Heart right ventricle (tissue), 16 donors: ENCODE measurements at regions not wholly inside any gene's neighbourhood (a gene's known extent, or its start where the extent isn't known, plus 50 kb on each side); places are given as distances from the start of the nearest gene placed in this dataset.

Experiments used
- ATAC-seq, 8 donors: fragments of 200-7000 bp; cut with Tn5 transposase; one replicate each; pipeline ENCODE4 v1.9.1; 2020; ENCODE audit warnings: mild to moderate bottlenecking in 8 of 8, moderate library complexity in 8 of 8, moderate number of reproducible peaks in 1 of 8
- DNase-seq, 2 donors: peaks; one replicate each; pipeline ENCODE4 v3.0.0-alpha.2; 2020
- H3K27ac ChIP-seq, 10 donors: fragments of 200-600 bp; sonication (generic) in 2 of 10; one replicate each; pipeline versions ENCODE4 v1.5.0 to v1.8.0; 2020 to 2022; ENCODE audit warnings: mild to moderate bottlenecking in 3 of 10
- H3K27me3 ChIP-seq, 7 donors: fragments of 200-600 bp; one replicate each; pipeline ENCODE4 v1.8.0; 2021 to 2022; ENCODE audit warnings: mild to moderate bottlenecking in 2 of 7
- H3K36me3 ChIP-seq, 9 donors: fragments of 200-600 bp; sonication (generic) in 1 of 9; one replicate each; pipeline versions ENCODE4 v1.5.0 to v1.8.0; 2020 to 2022; ENCODE audit warnings: mild to moderate bottlenecking in 2 of 9
- H3K4me1 ChIP-seq, 9 donors: fragments of 200-600 bp; sonication (generic) in 1 of 9; one replicate each; pipeline versions ENCODE4 v1.5.0 to v1.8.0; 2020 to 2022; ENCODE audit warnings: mild to moderate bottlenecking in 4 of 9
- H3K4me3 ChIP-seq, 10 donors: fragments of 200-600 bp; sonication (generic) in 2 of 10; one replicate each; pipeline versions ENCODE4 v1.5.0 to v1.8.0; 2020 to 2022; ENCODE audit warnings: mild to moderate bottlenecking in 7 of 10, moderate library complexity in 2 of 10
- H3K9me3 ChIP-seq, 11 donors: fragments of 200-600 bp in 10 of 11; sonication (generic) in 2 of 11; one replicate each; pipeline versions ENCODE4 v1.5.0 to v1.8.0; 2013 to 2022; ENCODE audit warnings: mild to moderate bottlenecking in 2 of 11, control low read depth in 1 of 11, moderate library complexity in 1 of 11
- WGBS, 2 donors: extraction: QIAGEN DNeasy Blood & Tissue Kit; methylation state at CpG; one replicate each; pipeline ENCODE4 v1.1.7; 2013; ENCODE audit warnings: inconsistent platforms in 1 of 2; 5-methylcytosine and 5-hydroxymethylcytosine counted together
- intact Hi-C, 10 donors: fragments of 100-400 bp; cut with DNase I; formaldehyde crosslinking; loops; one replicate each; pipeline versions ENCODE4 v1.11.1 to v1.14.2; 2022
- TF ChIP-seq, protein P1 (sequence below), 9 donors: fragments of 200-600 bp; sonication (generic) in 2 of 9; IDR thresholded peaks; one replicate each; pipeline versions ENCODE4 v1.5.0 to v1.8.0; 2021 to 2022; ENCODE audit warnings: antibody characterized with exemption in 9 of 9, mild to moderate bottlenecking in 5 of 9, moderate library complexity in 1 of 9
- donor health status: Arrhythmogenic right ventricular cardiomyopathy.
- donor health status: ischemic (EF 13 %, LVEDD 7.1; RV severe dilation, severe dysfunction).
- donor health status: healthy with polysubstance abuse.
- donor health status: DM: no; HTN: yes; CAD: no.
- donor health status: DM: no; HTN: no; CAD: no.
- donor health status: ischemic (EF 25% LVEDD 6.9; RV normal size, moderate dysfunction).
- donor health status: ischemic (EF 25% LVEDD 5.7; RV mildly dilated, moderate dysfunction).
- donor health status: healthy.
- donor health status: DM: yes; HTN: yes; CAD: no.
- donor health status: Ischemic cardiomyopathy.
- donor health status: ischemic (EF 35%, LVEDD 5.7; RV mildly dilated, moderate dysfunction).
- donor health status: nonischemic (EF 11% LVEDD 7.7; RV severe dilation, severe dysfunction).
- donor health status: DM: yes; HTN: yes; CAD: no.
- donor health status: PGD.
- donor health status: ischemic (EF 29% LVEDD 5.4; RV normal size, mild dysfunction).
- donor health status: nonischemic (EF 23%, LVEDD 6.1; RV moderate dilation, normal function).

GRCh38 chr10:113236998-113237397 is 287.0 kb downstream of the TCF7L2 start:
- TF ChIP-seq, protein P1, sequence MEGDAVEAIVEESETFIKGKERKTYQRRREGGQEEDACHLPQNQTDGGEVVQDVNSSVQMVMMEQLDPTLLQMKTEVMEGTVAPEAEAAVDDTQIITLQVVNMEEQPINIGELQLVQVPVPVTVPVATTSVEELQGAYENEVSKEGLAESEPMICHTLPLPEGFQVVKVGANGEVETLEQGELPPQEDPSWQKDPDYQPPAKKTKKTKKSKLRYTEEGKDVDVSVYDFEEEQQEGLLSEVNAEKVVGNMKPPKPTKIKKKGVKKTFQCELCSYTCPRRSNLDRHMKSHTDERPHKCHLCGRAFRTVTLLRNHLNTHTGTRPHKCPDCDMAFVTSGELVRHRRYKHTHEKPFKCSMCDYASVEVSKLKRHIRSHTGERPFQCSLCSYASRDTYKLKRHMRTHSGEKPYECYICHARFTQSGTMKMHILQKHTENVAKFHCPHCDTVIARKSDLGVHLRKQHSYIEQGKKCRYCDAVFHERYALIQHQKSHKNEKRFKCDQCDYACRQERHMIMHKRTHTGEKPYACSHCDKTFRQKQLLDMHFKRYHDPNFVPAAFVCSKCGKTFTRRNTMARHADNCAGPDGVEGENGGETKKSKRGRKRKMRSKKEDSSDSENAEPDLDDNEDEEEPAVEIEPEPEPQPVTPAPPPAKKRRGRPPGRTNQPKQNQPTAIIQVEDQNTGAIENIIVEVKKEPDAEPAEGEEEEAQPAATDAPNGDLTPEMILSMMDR (IDR thresholded peaks at IDR 0.05): no peak
- 92 to 94% methylated on average over 5 of the region's 5 CpGs for WGBS, 2 donors
- Histone ChIP-seq H3K36me3 (no peaks in the 10 kb centered on the region), H3K27me3 (no peaks in the 10 kb centered on the region), H3K4me3 (no peak overlapping the region), H3K9me3 (no peaks in the 10 kb centered on the region), H3K27ac (no peak overlapping the region), H3K4me1 (peaks cover 0 to 13% (median 0%) of the 10 kb centered on the region in 9 donors)
- no peak for ATAC-seq
- no peak for DNase-seq
- intact Hi-C loops: no loop called here

DNA sequence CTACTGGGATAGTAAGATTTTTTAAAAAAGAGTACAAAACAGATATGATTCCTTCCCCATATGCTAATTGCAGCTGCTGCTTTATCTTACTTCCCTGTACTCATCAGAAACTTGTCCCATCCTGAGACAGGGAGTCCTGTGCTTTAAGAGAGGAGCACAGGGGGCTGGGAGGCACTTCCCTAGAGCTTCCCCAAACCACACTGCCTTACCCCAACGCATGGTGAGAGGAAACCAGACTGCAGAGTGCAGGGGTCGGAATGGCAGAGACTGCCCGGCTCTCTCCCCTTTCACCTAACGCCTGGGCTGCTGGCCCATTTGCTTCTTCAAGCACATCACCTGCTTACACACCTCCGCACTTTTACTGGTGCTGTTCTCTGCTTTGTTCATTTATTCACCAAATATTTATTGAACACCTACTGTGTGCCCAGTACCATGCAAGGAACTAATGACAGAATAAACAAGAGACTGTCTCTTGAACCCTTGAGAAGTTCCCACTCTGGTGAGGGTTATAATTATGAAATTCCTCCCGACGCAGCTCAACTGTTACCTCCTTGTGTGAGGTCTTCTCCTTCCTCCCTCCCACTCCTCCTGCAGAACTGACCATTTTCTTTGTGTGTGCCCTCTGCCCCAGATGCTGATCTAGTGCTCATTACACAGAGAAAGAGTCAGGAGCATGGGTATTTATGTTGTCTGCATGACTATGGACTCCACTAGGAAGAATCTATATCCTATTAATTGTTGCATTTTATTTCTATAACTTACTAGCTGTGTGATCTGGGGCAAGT is 289.7 kb downstream of the TCF7L2 start:
- H3K4me3 ChIP-seq: no peak overlapping the region
- H3K4me1 ChIP-seq: peaks cover 0 to 7% (median 0%) of the 10 kb centered on the region in 9 donors
- no peaks in the 10 kb centered on the region for H3K27me3 ChIP-seq
- no peaks in the 10 kb centered on the region for H3K9me3 ChIP-seq
- intact Hi-C loops: no loop called here
- TF ChIP-seq, protein P1 (IDR thresholded peaks at IDR 0.05): no peak
- no peak overlapping the region for H3K27ac ChIP-seq
- no peak for DNase-seq
- peak in 1 of 8 donors; percentile 66 for ATAC-seq
- WGBS, 2 donors: 73 to 74% methylated on average over 7 of the region's 7 CpGs
- no peaks in the 10 kb centered on the region for H3K36me3 ChIP-seq

- TF ChIP-seq, protein P1 (IDR thresholded peaks at IDR 0.05): no peak
- Histone ChIP-seq H3K4me1 (peaks cover 0 to 6% (median 0%) of the 10 kb centered on the region in 9 donors), H3K4me3 (no peak overlapping the region), H3K36me3 (no peaks in the 10 kb centered on the region), H3K27me3 (no peaks in the 10 kb centered on the region), H3K27ac (no peak overlapping the region), H3K9me3 (no peaks in the 10 kb centered on the region)
- DNase-seq (no peak), ATAC-seq (no peak)
- intact Hi-C loops: no loop called here
- 95 to 98% methylated on average over 2 of the region's 2 CpGs for WGBS, 2 donors
These were observed 290.7 kb downstream of the TCF7L2 start for GRCh38 chr10:113240736-113241135.

DNA sequence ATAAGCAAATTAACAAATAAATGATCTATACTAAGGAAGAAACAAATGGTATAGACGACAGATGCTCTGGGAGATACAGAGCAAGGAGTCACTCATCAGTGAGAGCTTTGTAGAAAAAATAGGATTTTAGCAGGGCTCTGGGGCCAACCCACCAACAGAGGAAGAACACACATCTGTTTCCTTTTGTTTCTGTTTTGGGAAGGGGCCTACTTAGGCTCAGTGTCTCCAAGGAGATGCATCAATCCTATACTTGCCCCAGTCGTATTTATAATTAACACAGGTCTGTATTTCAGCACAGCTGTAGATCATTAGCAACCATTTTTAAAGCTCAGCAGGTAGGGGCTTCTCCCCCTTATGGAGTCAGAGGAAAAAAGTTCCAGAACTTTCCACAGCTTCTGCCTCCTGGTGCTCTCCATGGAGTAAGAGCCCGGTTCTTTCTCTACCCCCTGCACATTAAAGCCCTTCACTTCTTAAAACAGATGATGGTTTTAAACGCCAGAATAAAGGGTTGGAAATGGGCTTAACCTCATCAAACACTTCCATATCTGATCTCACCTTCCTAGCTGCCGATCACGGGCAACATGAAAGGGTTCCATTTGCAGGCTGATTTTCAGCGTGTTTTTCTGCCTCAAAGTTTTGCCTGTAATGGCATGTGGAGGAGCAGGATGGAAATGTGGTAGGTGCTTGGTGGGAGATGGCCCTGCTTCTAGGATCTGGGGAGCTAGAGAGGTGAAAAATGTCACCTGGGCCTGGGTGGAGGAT is 291.7 kb downstream of the TCF7L2 start:
- Histone ChIP-seq H3K36me3 (no peaks in the 10 kb centered on the region), H3K9me3 (no peaks in the 10 kb centered on the region), H3K4me3 (no peak overlapping the region), H3K27ac (no peak overlapping the region), H3K4me1 (peaks cover 0 to 3% (median 0%) of the 10 kb centered on the region in 9 donors), H3K27me3 (no peaks in the 10 kb centered on the region)
- TF ChIP-seq, protein P1 (IDR thresholded peaks at IDR 0.05): no peak
- no peak for ATAC-seq
- WGBS, 2 donors: 75% methylated on average over 7 of the region's 7 CpGs
- intact Hi-C loops: no loop called here
- DNase-seq: no peak
